Mucosa of rectum (tissue), 2 donors: ENCODE measurements at regions not wholly inside any gene's neighbourhood (a gene's known extent, or its start where the extent isn't known, plus 50 kb on each side); places are given as distances from the start of the nearest gene placed in this dataset.
"Not testable (repeated sequence)": the region's sequence is repeated elsewhere in the genome, so short reads cannot be mapped to it uniquely, and the experiment has no call there.

ENCODE experiments used
- H3K27ac ChIP-seq, 2 donors: one replicate each; pipeline ENCODE4 v1.7.0; 2013; ENCODE audit warnings: inconsistent platforms in 2 of 2, low read depth in 2 of 2, low read length in 2 of 2
- H3K27me3 ChIP-seq, 2 donors: one replicate each; pipeline ENCODE4 v1.7.0; 2013; ENCODE audit warnings: low read length in 2 of 2; ENCODE audit not compliant: control insufficient read depth in 2 of 2, insufficient read depth in 2 of 2
- H3K36me3 ChIP-seq, 2 donors: one replicate each; pipeline ENCODE4 v1.7.0; 2013; ENCODE audit warnings: low read length in 2 of 2; ENCODE audit not compliant: control insufficient read depth in 2 of 2, insufficient read depth in 2 of 2
- H3K4me1 ChIP-seq, 2 donors: one replicate each; pipeline ENCODE4 v1.7.0; 2013; ENCODE audit warnings: low read length in 2 of 2, mild to moderate bottlenecking in 1 of 2; ENCODE audit not compliant: control insufficient read depth in 2 of 2, insufficient read depth in 2 of 2
- H3K4me3 ChIP-seq, 2 donors: one replicate each; pipeline ENCODE4 v1.7.0; 2013; ENCODE audit warnings: low read length in 2 of 2
- H3K9ac ChIP-seq, 2 donors: one replicate each; pipeline ENCODE4 v1.7.0; 2013; ENCODE audit warnings: low read length in 2 of 2, low read depth in 1 of 2, mild to moderate bottlenecking in 1 of 2
- H3K9me3 ChIP-seq, 2 donors: one replicate each; pipeline ENCODE4 v1.7.0; 2013; ENCODE audit warnings: low read length in 2 of 2; ENCODE audit not compliant: control insufficient read depth in 2 of 2
- donor health status: healthy.
- donor health status: Normal muscosa, but diverticular disease.

DNA sequence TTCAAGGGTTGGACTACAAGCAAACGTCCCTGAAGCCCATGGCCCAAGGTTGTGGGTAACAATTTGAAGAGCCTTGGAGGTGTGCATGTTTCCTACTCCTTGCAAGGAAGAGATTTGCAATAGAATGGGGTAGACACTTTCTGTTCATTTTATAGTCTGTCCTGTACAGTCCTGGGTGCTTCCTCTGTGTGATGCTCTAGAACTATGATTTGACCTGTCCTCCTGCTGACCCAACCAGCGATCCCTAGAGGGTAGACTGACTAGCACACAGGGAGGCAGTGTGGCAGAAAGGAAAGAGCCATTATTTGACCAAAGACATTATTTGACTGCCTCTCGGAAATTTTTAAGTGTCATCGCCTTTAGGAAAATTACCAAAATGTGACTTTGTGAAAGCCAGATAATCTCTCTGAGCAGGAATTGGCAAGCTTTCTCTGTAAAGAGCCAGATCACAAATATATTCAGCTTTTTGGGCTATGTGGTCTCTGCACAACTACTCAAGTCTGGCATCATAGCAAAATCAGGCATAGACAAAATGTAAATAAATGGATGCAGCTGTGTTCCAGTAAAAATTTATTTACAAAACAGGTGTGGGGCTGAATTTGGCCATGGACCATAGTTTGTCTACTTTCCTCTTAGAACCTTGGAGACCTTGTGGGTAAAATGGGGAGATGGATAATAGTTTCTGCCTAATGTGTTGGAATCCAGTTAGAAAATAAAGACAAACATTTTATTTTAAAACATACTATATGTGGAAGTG is 106.8 kb downstream of the DMRT2 start:
- Histone ChIP-seq H3K4me3 (no peak overlapping the region), H3K36me3 (no peaks in the 10 kb centered on the region), H3K27me3 (no peaks in the 10 kb centered on the region), H3K9ac (no peak overlapping the region), H3K4me1 (no peaks in the 10 kb centered on the region), H3K27ac (no peak overlapping the region), H3K9me3 (no peaks in the 10 kb centered on the region)

DNA sequence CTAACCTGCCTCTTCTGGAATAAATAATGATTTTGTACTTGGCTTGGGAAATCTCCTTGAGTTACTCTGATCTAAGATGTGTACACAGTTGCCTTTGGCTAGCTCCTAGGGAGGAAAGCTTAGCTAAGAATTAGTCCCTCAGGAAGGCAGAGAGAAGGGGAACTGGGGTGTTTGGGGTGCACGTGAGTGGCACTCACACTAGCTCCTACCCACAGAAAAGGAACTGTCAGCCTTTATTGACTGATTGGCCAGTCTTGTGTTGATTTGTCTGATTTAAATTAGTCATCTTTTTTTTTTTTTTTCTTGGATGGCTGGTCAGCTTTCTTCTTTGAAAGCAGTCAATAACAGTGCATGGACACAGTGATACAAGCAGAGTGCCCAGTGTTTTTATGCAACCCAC is 107.7 kb downstream of the DMRT2 start:
- Histone ChIP-seq H3K27me3 (no peaks in the 10 kb centered on the region), H3K9me3 (no peaks in the 10 kb centered on the region), H3K4me3 (no peak overlapping the region), H3K4me1 (no peaks in the 10 kb centered on the region), H3K27ac (no peak overlapping the region), H3K9ac (no peak overlapping the region), H3K36me3 (no peaks in the 10 kb centered on the region)

DNA sequence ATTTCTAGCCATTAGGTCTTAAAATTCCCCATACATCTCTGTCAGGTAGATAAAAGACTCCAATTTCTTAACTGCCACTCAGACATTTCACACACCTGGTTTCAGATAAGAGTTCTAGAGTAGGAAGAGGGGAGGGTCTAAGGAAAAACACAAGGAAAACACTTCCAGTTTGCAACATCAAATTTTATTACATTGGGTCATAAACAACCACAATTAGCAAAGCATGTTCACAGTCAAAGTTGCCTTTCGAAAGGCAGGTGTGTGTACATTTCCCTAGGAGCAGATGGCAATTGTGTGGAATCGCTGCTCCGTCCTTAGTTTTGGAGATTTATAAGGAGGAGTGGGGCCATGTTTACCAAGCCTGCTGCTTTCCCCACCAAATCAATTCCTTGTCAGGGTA is 120.8 kb downstream of the DMRT2 start:
- peaks cover 0 to 9% of the 10 kb centered on the region in 2 donors for H3K4me1 ChIP-seq

DNA sequence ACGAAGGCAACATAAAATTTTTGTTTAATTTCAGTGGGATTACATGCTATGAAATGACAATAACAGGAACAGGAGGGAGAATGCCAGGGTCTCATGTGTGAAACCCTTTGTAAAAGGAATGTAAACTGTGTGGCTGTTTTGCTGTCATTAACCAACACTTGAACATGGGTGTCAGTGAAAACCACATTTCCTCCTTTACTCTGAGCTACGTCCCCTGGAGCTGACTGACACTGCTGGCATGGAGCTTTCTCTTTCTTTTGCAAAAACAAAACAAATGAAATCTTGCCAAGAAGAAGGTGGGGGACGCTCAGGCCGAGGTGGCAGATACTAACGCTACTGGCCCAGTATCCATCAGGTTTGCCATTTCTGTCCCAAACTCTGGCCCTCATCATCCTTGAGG is 121.4 kb downstream of the DMRT2 start:
- Histone ChIP-seq H3K36me3 (no peaks in the 10 kb centered on the region), H3K9ac (no peak overlapping the region), H3K27me3 (no peaks in the 10 kb centered on the region), H3K4me3 (no peak overlapping the region), H3K4me1 (peaks cover 0 to 9% of the 10 kb centered on the region in 2 donors), H3K27ac (no peak overlapping the region), H3K9me3 (peaks cover 0 to 3% of the 10 kb centered on the region in 2 donors)

More for the DNA sequence above, 120.8 kb downstream of the DMRT2 start:
- Histone ChIP-seq H3K9ac (no peak overlapping the region), H3K27me3 (no peaks in the 10 kb centered on the region), H3K27ac (no peak overlapping the region), H3K9me3 (peaks cover 0 to 3% of the 10 kb centered on the region in 2 donors), H3K4me3 (no peak overlapping the region), H3K36me3 (no peaks in the 10 kb centered on the region)

DNA sequence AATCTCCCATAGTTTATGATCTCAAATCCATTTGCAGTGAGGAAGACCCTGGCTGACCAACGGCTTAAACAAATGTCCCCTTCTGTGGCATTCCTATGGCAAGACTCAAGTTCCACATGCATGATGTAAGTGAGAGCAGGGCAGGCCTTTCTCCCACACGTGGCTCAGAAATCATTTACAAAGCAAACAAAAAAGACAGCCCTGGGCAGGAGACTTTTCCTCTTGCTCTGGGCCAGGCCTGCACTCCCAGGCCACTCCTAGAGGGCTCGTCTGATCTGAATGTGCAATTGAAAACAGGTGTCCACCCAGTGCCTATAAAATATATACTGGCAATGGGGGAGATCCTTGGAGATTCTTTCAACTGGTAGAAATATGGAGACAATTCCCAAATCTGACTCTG is 123.1 kb downstream of the DMRT2 start:
- no peaks in the 10 kb centered on the region for H3K27me3 ChIP-seq
- no peaks in the 10 kb centered on the region for H3K36me3 ChIP-seq
- no peak overlapping the region for H3K4me3 ChIP-seq
- peaks cover 0 to 3% of the 10 kb centered on the region in 2 donors for H3K9me3 ChIP-seq
- H3K9ac ChIP-seq = no peak overlapping the region
- H3K27ac ChIP-seq = no peak overlapping the region
- H3K4me1 ChIP-seq = peaks cover 0 to 9% of the 10 kb centered on the region in 2 donors

DNA sequence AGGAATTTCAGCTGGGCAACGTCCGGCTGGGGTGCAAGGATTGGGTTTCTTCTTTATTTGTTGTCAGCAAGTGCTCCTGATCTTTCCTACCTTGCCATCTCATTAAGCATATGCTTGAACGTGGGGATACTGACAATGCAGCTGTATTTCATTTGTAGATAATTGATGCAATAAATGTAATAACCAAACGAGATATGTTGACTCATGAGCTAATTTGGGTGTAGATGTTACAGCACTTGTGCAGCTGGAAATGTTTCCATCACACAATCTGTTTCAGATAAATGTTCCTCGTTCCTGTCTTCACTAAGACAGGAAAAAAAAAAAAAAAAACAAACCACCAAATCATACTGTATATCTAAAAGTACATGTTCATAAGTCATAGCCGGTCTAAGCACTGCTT is 123.8 kb downstream of the DMRT2 start:
- H3K36me3 ChIP-seq = no peaks in the 10 kb centered on the region
- peaks cover 0 to 2% of the 10 kb centered on the region in 2 donors for H3K9me3 ChIP-seq
- H3K4me3 ChIP-seq = no peak overlapping the region
- H3K27me3 ChIP-seq = no peaks in the 10 kb centered on the region
- no peak overlapping the region for H3K27ac ChIP-seq
- peaks cover 0 to 9% of the 10 kb centered on the region in 2 donors for H3K4me1 ChIP-seq
- H3K9ac ChIP-seq = no peak overlapping the region

DNA sequence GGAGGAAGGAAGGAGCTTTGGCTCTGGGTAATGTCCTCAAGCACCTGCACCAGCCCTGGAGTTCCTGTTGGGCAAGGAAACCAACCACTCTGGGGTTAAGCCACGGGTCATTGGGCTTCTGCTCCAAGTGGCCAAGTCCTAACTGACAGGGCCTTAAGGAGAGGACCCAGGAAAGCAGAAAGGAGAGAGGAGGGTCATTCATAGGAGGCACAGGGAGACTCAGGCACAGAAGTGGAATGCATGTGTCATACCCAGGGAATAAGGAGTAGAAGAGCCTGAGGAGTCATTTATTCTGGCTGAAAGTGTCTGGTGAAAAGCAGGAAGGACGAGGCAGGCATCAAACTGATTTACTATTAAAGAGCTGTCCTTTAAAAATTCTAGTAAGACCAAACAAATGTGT is 129.2 kb downstream of the DMRT2 start:
- Histone ChIP-seq H3K9ac (no peak overlapping the region), H3K4me3 (no peak overlapping the region), H3K9me3 (no peaks in the 10 kb centered on the region), H3K27ac (no peak overlapping the region), H3K36me3 (no peaks in the 10 kb centered on the region), H3K27me3 (no peaks in the 10 kb centered on the region), H3K4me1 (no peaks in the 10 kb centered on the region)

DNA sequence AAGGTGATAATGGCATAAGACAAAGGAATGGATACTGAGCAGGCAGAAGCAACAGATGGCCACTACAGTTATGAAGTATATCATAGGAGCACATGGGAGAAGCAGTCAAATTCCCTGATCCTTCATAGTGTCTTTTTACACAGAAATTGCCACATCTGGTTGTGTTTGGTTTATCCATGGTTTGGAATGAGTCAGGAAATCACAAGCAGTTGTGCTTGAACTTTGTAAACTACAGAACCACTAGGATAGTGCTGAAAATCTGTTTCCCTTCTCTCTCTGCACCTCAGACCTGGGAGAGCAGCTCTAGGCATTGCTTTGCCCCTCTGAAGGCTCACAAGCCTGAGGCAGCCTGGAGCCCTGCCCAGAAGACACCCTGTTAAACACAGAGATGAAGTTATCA is 134.0 kb downstream of the DMRT2 start:
- Histone ChIP-seq H3K27ac (no peak overlapping the region), H3K9ac (no peak overlapping the region), H3K9me3 (no peaks in the 10 kb centered on the region), H3K36me3 (no peaks in the 10 kb centered on the region), H3K4me3 (no peak overlapping the region), H3K27me3 (no peaks in the 10 kb centered on the region), H3K4me1 (no peaks in the 10 kb centered on the region)

DNA sequence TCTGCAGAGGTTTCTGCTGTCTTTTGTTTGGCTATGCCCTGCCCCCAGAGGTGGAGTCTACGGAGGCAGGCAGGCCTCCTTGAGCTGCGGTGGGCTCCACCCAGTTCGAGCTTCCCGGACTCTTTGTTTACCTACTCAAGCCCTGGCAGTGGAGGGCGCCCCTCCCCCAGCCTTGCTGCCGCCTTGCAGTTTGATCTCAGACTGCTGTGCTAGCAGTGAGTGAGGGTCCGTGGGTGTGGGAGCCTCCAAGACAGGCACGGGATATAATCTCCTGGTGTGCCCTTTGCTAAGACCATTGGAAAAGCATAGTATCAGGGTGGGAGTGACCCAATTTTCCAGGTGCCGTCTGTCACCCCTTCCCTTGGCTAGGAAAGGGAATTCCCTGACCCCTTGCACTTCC is 137.0 kb downstream of the DMRT2 start:
- not testable (repeated sequence) for H3K4me3 ChIP-seq, H3K36me3 ChIP-seq, H3K9ac ChIP-seq, H3K27me3 ChIP-seq, H3K27ac ChIP-seq, H3K4me1 ChIP-seq, H3K9me3 ChIP-seq

DNA sequence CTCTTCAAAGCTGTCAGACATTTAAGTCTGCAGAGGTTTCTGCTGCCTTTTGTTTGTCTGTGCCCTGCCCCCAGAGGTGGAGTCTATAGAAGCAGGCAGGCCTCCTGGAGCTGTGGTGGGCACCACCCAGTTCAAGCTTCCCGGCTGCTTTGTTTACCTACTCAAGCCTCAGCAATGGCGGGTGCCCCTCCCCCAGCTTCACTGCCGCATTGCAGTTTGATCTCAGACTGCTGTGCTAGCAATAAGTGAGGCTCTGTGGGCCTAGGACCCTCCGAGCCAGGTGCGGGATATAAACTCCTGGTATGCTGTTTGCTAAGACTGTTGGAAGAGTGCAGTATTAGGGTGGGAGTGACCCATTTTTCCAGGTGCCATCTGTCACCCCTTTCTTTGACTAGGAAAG is 145.5 kb downstream of the DMRT2 start:
- not testable (repeated sequence) for H3K27ac ChIP-seq, H3K4me1 ChIP-seq, H3K36me3 ChIP-seq

More for the DNA sequence above, 145.5 kb downstream of the DMRT2 start:
- H3K4me3 ChIP-seq, H3K9me3 ChIP-seq, H3K9ac ChIP-seq, H3K27me3 ChIP-seq: not testable (repeated sequence)
